GM12891 (cell line): ENCODE measurements at regions not wholly inside any gene's neighbourhood (a gene's known extent, or its start where the extent isn't known, plus 50 kb on each side); places are given as distances from the start of the nearest gene placed in this dataset.

Experiments used
- POLR2A ChIP-seq: IDR thresholded peaks from 2 replicates; pipeline ENCODE4 v1.6.1; 2011; ENCODE audit warnings: low read depth, low read length, control low read depth
- POLR2AphosphoS5 ChIP-seq: IDR thresholded peaks from 2 replicates; pipeline ENCODE4 v1.6.1; 2011; ENCODE audit warnings: low read depth, low read length, control low read depth
- POU2F2 ChIP-seq: IDR thresholded peaks from 2 replicates; pipeline ENCODE4 v1.6.1; 2011; ENCODE audit warnings: low read depth, mild to moderate bottlenecking, control low read depth, low read length, moderate library complexity
- TAF1 ChIP-seq: IDR thresholded peaks from 2 replicates; pipeline ENCODE4 v1.6.1; 2011; ENCODE audit warnings: low read depth, low read length, control low read depth

GRCh38 chr7:22613496-22613895, 113.5 kb upstream of the IL6 start:
- TF ChIP-seq POLR2AphosphoS5 (no peak), POLR2A (no peak), POU2F2 (no peak), TAF1 (no peak)
